Superior temporal gyrus (tissue), 1 donor: ENCODE measurements at regions not wholly inside any gene's neighbourhood (a gene's known extent, or its start where the extent isn't known, plus 50 kb on each side); places are given as distances from the start of the nearest gene placed in this dataset.

Source experiments
- DNase-seq: peaks from one replicate; pipeline ENCODE4 v3.0.0-alpha.2; 2016; ENCODE audit errors: extremely low spot score

DNA sequence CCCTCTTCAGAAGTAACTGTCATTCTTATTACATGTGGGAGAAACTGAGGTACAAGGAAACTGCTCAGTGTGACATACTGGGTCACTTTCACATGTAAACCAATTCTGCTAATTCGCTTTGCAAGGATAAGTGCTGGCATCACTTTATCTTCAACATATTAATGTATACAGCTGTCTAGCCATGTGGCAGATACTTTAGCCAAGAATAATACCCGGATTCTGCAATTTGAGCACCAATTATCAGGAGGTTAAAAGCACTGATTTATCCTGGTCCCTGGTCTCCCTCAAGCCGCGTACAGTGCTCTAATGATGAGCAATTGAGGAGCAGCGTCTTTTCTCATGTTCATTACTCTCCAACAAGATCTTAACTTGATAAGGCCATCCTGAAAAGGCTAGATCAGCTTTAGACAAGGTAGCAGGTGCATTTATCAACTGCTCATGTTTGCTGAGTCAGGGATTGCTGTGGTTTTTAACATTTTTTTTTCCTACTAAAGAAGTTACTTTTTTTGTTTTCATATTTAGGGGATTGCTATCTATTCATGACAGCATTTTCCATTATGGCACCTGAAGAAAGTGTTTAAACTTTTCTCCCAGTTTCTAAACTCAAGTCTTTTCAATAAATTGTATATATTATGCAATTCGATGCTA lies 1066.3 kb upstream of the MAP3K7 start:
- DNase-seq = no peak

DNA sequence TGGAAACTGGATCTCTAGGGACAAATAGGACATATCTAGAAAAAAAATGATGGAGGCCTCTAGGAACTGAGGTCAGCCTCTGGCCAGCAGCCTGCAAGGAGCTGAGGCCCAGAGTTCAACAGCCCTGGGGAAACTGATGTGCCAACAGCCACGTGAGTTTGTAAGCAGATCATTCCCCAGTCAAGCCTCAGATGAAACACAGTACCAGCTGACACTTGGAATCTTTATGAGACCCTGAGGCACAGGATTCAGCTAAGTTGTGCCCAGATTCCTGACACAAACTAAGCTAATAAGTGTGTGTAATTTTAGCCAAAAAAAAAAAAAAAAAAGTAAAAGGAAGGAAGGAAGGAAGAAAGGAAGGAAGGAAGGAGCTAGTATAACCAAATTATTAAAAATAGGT lies 1059.8 kb upstream of the MAP3K7 start:
- DNase-seq = no peak

DNA sequence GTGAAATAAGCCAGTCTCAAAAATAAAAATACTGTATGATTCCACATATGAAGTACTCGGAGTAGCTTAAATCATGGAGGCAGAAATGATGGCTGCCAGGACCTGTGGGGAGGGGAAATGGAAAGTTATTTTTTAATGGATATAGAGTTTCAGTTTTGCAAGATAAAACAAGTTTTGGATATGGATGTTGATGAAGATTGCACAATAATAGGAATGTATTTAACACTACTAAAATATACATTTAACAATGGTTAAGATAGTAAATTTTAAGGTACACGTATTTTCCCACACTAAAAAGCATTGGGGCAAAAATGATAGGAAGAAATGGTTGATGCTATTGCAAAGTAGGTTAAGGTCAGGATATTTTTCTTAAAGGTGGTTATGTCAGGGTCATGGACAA lies 1058.9 kb upstream of the MAP3K7 start:
- no peak for DNase-seq

DNA sequence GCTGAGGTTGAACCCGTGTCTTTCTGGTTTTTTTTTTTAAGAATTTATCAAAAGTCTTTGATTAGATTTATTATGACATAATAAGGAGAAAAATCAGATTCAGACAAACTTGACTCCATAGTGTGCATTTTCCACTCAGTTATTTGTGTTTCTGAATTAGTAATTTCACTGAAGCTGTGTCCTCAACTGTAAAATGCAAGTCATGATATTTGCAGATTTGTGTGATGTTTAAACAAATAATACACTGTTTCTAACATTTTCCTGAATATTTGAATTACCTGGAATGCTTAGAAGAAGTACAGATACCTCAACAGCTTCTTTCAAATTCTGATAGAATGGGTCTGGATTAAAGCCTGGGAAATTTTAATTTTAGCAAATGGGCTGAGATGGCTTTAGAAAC lies 1050.3 kb upstream of the MAP3K7 start:
- no peak for DNase-seq

DNA sequence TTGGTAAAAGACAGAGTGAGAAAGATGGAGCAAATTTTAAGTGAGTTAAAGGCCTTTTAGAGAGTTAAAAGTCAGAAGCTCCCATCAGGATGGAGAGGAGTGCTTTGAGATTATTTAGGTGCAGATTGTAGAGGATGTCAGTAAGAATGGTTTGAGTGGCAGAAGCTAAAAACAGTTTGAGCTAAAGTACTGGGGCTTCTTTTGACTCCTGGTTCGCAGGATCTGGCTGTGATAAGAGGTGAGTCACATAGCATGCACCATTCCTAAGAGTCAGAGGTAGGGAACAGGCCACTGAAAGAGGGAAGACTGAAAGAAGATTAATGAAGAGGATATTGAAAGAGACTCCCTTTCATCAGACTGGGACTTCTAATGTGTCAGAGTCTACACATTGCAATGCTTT lies 1047.9 kb upstream of the MAP3K7 start:
- no peak for DNase-seq

DNA sequence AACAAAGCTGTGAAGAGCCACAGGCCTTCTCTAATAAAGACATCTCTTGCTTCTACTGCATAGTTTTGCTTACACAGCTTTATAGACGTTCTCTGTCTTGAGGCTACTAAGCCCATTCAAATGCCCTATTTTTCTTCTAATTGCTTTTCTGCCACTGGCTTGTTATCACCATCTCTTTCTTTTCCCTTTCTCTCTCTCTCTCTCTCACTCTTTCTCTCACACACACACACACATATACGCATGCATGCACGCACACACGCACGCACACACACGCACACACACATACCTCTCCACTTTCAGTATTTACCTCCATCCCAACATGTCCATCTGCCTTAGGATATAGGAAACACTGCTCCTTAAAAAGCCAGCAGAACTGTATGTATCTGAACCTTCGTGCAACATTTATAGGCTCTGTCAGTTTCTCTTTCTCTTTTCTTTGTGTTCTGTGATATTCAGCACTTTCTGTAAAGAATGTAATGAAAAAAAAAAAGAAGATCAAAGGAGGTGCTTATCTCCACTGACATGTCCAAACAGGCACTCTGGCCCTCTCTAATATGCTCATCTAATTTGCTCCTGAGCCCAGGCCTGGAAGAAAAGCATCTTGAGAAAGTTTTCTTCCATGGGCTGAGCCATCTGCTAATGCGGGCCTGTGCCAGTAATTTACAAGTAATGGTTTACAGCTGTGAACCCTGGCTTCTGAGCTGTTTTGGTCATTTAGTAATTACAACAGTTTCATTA lies 1046.7 kb upstream of the MAP3K7 start:
- DNase-seq = no peak

DNA sequence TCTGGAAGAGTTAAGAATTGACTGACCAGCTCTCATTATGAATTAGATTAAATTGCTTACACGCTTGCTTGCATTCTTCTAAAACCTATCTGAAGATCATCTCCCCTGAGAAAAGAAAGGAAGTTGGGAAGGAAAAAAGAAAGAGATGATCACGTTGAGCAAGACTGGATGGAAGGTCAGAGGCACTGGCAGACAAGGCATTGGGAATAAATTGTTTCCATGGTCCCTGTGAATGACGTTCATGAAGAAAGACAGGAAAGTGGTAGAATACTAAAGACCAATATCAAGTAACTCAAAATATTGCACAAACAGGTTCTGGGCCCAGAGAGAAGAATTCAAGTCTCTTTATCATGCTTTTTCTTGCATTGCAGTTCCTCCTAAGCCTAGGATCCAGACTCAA lies 1045.4 kb upstream of the MAP3K7 start:
- DNase-seq = no peak

DNA sequence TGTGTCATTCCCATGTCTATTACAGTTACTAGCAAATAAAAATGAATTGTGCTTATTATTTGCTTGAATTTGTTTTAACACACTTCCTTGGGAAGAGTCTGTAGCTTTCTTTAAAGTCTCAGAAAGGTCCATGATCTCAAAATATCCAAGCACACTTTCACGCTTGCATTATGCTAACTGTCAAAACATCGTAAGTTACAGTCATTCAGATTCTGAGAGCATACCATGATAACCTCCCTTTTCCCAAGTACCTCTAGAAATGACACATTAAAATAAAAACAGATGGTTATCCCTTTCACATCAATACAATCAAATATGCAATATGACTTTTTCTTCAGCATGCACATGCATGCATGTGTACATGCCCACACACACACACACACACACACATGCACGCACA lies 1044.4 kb upstream of the MAP3K7 start:
- DNase-seq = no peak

DNA sequence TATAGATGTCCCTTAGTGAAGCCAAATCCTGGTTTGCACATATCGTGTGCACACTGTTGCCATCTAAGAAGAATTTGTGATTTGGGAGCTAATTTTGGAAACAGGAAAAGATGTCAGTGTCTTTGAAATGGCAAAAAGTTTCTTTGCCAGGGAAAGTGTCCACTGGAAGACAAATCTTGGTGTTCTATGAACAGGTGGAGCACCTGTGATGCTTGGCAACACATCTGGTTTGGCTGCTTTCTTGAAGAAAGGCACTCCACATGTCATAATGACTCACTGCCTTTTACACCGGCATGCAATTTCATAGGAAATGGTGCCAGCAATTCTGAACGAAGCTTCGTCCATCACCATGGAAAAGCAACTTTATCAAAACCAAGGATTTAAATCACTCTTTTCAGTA lies 1040.0 kb upstream of the MAP3K7 start:
- DNase-seq = no peak

DNA sequence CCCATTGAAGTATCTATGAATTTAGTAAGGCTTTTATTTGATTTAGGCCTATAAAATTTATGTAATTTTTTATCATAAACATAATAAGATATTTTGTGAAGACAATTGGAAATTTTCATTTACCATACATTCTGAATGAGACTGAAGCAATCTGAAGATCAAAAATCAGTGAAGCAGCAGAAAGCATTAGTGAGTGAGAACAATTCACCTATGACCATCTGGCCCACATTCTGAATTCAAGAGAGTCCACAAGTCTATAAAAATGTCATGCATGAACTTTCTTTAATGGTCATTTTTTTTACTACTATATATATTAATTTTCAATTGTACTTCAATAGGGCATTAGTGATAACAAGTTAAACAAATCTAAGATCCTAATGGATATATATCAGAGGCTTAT lies 1026.6 kb upstream of the MAP3K7 start:
- DNase-seq = no peak

DNA sequence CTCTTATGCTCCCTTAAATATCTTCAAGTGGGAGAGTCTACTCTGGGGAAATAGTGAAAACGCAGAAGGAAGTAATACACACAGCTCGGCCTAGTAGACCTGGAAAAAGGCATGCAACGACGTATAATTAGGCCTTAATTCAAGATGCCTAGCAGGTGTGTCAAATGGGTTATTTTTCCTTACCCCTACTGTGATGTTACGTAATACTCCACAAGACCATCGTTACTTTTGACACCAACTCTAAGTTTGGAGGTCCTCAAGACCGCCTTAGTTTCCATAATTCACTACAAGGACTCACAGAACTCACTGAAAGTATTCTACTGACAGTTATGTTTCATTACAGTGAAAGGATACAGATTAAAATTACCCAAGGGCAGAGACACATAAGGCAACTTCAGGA lies 1024.3 kb upstream of the MAP3K7 start:
- no peak for DNase-seq

DNA sequence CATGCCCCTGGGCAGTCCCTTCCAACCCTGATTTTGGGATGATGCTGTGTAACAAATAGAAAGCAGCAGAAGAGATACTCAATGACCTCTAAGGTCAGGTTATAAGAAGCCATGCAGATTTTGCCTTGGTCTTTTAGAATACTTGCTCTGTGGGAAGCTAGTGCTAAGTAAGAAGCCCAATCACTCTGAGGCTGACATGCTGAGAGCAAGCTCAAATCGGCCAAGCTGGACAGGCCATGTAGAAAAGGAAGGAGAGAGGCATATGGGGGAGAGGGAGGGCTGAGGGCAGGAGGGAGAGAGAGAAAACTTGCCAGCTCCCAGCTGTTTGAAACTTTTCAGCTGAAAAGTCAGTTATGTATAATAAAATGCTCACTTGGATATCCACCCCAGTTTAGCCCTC lies 1021.6 kb upstream of the MAP3K7 start:
- DNase-seq = no peak

DNA sequence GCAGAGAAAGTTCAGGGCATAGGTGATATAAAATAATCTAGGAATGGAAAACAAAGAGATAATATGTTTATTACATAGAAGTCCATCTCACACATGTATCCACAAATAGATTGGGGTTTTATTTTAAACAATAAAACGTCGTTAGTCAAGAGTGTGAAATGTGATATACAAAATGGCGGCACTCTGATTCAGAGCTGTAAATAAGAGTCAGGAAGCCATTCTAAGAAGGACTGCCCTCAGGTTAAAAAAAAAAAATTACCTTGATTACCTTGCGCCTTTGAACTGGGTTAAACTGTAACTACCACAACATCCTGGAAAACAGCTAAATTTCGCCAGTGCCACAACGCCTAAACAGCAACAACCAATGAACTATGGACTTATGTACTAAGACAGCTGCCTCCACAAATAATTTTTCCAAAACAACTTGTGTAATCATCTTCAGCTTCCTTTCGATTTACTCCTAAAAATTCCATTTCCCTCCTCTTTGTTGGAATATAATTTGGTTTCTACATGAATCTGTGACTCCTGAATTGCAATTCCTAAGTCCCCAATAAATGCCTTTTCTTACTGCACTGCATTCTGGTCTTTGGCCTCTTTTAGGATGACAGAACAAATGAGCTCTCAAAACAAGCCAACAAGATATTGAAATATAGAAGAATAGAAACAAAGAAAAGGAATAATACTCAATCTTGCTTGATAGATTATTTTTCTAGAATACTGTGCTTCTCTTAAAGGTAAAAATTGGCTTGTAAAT lies 1019.5 kb upstream of the MAP3K7 start:
- DNase-seq = no peak

DNA sequence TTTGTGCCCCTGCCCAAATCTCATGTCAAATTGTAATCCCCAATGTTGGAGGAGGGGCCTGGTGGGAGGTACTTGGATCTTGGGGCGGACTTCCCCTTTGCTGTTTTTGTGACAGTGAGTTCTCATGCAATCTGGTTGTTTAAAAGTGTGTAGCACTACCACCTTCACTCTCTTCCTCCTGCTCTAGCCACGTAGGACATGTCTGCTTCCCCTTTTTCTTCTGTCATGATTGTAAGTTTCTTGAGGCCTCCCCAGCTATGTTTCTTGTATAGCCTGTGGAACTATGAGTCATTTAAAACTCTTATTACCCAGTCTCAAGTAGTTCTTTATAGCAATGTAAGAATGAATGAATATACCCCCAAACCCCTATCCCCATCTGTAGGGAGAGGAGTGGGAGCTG lies 1013.7 kb upstream of the MAP3K7 start:
- no peak for DNase-seq

DNA sequence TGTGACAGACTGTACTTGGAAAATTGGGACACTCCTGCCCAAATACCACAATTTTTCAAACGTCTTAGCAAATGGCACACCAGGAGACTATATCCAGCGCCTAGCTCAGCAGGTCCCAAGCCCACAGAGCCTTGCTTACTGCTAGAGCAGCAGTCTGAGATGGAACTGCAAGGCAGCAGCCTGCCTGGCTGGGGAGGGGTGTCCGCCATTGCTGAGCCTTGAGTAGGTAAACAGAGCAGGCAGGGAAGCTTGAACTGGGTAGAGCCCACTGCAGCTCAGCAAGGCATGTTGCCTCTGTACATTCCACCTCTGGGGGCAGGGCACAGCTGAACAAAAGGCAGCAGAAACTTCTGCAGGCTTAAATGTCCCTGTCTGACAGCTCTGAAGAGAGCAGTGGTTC lies 1003.3 kb upstream of the MAP3K7 start:
- DNase-seq = no peak

DNA sequence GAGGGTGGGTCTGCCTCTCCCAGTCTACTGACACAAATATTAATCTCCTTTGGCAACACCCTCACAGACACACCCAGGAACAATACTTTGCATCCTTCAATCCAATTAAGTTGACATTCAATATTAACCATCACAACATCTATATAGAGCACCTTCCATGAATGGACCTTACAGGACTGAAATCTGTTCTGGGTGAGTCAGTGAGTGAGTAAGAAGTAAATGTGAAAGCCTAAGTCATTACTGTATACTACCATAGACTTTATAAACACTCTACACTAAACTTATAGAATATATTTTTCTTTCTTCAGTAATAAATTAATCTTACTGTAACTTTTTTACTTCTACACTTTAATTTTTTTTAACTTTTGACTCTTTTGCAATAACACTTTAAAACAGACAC lies 993.8 kb upstream of the MAP3K7 start:
- no peak for DNase-seq

DNA sequence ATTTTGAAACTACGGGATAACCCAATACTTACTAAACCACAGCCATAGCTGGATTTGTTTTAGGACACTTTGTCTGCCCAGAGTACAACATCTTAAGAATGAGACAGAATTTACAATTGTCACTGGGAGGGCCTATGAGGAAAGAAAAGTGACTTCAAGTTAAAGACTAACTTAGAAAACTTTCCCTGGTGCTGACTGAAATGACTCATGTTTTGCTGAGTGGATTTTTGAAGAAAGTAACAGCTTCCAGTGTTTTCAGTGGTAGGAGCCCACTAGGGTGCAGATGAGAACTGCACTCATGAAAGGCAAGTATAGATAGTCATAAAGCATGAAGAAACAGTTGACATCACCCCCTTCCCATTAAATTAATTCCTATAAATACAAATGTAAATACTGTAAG lies 988.2 kb upstream of the MAP3K7 start:
- DNase-seq = no peak

DNA sequence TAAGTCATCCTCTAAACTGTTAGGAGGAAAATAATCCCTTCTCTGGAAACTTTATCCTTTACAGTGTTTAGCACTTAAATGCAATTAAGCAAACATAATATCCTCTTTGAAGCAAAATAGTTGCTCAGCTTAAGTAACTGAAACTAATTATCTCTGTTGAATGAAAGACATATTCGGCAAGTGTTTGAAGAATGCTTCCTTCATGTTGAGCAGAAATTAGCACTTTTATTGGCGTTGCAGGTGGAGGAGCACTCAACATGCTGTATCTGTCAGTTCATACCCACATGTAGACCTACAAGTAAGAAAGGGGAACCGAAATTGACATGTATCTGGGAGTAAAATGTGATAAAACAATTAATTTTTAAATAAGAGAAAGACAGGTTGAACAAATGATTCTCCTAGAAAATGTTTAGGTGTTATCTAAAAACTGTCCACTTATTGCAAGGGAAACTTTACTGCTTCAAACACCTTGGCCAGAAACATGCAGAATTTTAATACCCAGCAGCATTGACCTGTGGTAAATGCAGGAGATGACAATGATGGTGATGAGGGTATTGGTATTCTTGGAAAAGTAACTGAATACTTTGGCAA lies 987.0 kb upstream of the MAP3K7 start:
- DNase-seq = no peak

DNA sequence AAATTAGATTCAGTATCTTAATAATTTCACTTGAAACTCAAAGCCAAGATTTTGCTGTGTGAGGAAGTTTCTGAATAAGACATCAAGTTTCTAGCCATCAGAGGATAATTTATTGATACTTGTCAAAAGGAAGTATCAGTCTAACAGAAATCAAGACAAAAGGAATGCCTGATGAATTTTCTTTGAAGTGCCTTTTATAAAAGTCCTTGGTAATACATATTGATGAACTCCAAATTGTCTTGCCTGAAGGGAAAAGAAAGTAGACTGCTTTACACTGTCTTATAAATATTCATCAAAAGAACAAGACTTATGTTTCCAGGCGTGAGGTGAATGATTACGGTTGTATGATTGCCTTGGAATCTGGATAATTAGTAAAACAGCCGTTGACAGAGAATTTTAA lies 986.0 kb upstream of the MAP3K7 start:
- DNase-seq = no peak

DNA sequence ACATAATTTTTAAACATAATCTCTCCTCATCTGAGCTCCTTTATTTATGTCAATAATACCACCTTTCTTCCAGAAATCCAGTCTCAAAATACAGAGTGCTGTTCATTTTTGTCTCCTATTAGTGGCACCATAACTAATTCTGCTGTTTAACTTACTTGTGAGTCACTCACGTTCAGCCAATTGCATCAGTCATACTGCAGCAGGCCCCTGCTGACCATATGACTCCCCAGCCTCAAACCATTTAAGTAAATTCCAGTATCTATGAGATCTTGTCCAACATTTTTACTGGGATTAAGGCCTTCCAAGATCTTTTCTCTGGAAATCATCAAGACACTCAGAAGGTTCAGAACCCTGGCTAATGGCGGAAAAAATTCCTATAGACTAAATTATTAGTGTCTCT lies 982.2 kb upstream of the MAP3K7 start:
- DNase-seq = no peak

DNA sequence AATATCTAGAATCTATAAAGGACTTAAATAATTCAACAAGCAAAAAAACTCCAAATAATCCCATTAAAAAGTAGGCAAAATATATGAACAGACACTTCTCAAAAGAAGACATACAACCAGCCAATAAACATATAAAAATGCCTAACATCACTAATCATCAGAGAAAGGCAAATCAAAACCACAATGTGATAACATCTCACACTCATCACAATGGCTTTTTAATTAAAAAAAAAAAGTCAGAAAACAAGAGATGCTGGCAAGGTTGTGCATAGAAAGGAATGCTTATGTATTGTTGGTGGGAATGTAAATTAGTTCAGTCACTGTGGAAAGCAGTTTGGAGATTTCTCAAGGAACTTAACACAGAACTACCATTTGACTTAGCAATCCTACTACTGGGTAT lies 979.6 kb upstream of the MAP3K7 start:
- no peak for DNase-seq

DNA sequence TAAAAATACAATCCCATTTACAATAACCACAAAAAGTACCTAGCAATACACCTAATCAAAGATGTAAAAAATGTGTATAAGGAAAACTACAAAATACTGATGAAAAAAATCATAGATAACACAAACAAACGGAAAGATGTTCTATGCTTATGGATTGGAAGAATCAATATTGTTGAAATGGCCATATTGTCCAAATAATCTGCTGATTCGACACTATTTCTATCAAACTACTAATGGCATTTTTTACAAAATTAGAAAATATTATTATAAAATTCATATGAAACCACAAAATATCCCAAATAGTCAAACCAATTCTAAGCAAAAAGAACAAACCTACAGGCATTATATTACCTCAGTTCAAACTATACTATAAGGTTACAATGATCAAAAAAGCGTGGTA lies 978.3 kb upstream of the MAP3K7 start:
- DNase-seq = no peak

DNA sequence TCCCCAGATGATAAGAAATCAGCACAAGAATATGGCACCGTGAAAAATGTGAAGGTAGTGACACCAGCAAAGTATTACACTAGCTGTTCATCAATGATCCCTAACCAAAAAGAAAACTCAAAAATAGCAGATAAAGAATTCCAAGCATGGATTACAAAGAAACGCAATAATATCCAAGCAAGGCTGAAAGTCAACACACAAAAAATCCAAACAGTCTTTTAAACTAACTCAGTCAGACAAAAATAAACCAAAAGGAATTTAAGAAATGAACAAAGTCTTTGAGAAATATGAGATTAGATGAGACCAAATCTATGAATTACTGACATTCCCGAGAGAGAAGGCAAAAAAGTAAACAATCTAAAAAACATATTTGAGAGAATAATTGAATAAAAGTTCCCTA lies 976.1 kb upstream of the MAP3K7 start:
- DNase-seq = no peak
